ENCODE measurements at regions not wholly inside any gene's neighbourhood (a gene's known extent, or its start where the extent isn't known, plus 50 kb on each side); places are given as distances from the start of the nearest gene placed in this dataset.

- POLR2A ChIA-PET: no interaction called here
- H3K36me3 Mint-ChIP-seq (ENCODE audit: low read depth): no peaks in the 10 kb centered on the region
- no peak overlapping the region for H3K27ac Mint-ChIP-seq
- no peaks in the 10 kb centered on the region for H3K4me1 Mint-ChIP-seq (ENCODE audit: low read depth)
- no peak overlapping the region for H3K4me3 Mint-ChIP-seq
- no peak for ATAC-seq
- no peaks in the 10 kb centered on the region for H3K9me3 Mint-ChIP-seq
- intact Hi-C loops (cut with micrococcal nuclease): no loop called here
- CTCF ChIA-PET: no interaction called here
- H3K27me3 Mint-ChIP-seq: peaks cover 11% of the 10 kb centered on the region
- TF ChIP-seq CTCF (IDR thresholded peaks at IDR 0.05): no peak
- no peak for DNase-seq
Observed at GRCh38 chr14:61129168-61129745, 148.2 kb downstream of the SLC38A6 start.

GRCh38 chr14:61128382-61129167, 147.5 kb downstream of the SLC38A6 start:
- CTCF ChIA-PET: no interaction called here

GRCh38 chr14:61126603-61127498, 145.8 kb downstream of the SLC38A6 start:
- Mint-ChIP-seq H3K9me3 (no peaks in the 10 kb centered on the region), H3K27ac (no peak overlapping the region), H3K4me1 (ENCODE audit: low read depth) (no peaks in the 10 kb centered on the region), H3K36me3 (ENCODE audit: low read depth) (no peaks in the 10 kb centered on the region), H3K4me3 (no peak overlapping the region), H3K27me3 (peaks cover 9% of the 10 kb centered on the region)
- no peak for TF ChIP-seq CTCF (IDR thresholded peaks at IDR 0.05)
- ATAC-seq (no peak), DNase-seq (no peak)
- CTCF ChIA-PET: no interaction called here
- POLR2A ChIA-PET: no interaction called here
- intact Hi-C loops (cut with micrococcal nuclease): no loop called here

More at GRCh38 chr14:61128382-61129167, 147.5 kb downstream of the SLC38A6 start:
- POLR2A ChIA-PET: no interaction called here
- no peak overlapping the region for H3K27ac Mint-ChIP-seq
- TF ChIP-seq CTCF (IDR thresholded peaks at IDR 0.05): no peak
- no peaks in the 10 kb centered on the region for H3K9me3 Mint-ChIP-seq
- no peak for ATAC-seq
- H3K36me3 Mint-ChIP-seq (ENCODE audit: low read depth): no peaks in the 10 kb centered on the region
- no peak for DNase-seq
- H3K27me3 Mint-ChIP-seq: peaks cover 11% of the 10 kb centered on the region
- no peaks in the 10 kb centered on the region for H3K4me1 Mint-ChIP-seq (ENCODE audit: low read depth)
- intact Hi-C loops (cut with micrococcal nuclease): no loop called here
- no peak overlapping the region for H3K4me3 Mint-ChIP-seq

DNA sequence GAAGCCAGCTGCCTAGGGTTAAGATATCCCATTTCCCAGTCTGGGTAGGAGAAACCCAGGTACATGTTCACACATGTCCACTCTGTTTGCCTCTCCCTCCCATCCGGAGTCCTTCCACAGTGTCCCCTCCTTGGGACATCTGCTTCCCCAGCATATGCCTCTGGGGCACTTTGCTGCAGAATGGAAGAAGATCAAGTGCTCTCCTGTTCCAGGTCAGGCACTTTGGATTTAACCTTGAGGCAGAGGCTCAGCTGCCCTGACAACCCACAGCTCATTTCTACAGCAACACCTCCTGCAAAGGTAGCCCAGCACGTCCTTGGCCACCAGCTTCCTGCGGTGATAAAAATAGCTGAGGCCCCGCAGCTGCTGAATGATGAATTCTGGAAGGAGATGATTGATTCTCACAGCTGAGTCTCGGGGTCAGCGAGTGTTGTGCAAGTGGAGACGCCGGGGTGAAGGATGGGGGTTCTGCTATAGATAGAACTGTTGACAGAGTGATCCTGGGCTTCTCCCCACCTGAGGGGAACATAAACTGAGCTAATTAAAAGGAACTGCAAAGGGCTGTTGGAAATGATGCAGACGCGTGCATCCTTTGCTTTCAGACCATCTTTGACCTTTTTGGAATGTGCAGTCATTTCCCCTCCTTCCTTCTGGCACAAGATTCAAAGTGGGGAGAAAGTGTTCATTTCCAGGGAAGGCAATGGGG, 145.0 kb downstream of the SLC38A6 start:
- Mint-ChIP-seq H3K9me3 (peaks cover 1% of the 10 kb centered on the region), H3K27me3 (peaks cover 9% of the 10 kb centered on the region), H3K4me3 (no peak overlapping the region), H3K36me3 (ENCODE audit: low read depth) (no peaks in the 10 kb centered on the region), H3K4me1 (ENCODE audit: low read depth) (no peaks in the 10 kb centered on the region), H3K27ac (no peak overlapping the region)
- no peak for DNase-seq
- POLR2A ChIA-PET: interaction anchor here (1.5 kb wide), 1 partner anchor 11 kb away, joined by 3 read pairs; no protein-coding TSS in a partner anchor
- intact Hi-C loops (cut with micrococcal nuclease): no loop called here
- CTCF ChIA-PET: no interaction called here
- ATAC-seq: no peak
- TF ChIP-seq CTCF (IDR thresholded peaks at IDR 0.05): no peak

Measured in activated CD8-positive, alpha-beta T cell treated with anti-CD3 and anti-CD28 coated beads for 36 hours (primary cell).